Right atrium auricular region (tissue), 2 donors: ENCODE measurements at regions not wholly inside any gene's neighbourhood (a gene's known extent, or its start where the extent isn't known, plus 50 kb on each side); places are given as distances from the start of the nearest gene placed in this dataset.

Experiments
- DNase-seq: peaks from one replicate; pipeline ENCODE4 v3.0.0-alpha.2; 2019; ENCODE audit warnings: low spot score
- H3K27ac ChIP-seq, 2 donors: fragments of 200-600 bp; sonication (generic); 1 replicate in 1 of 2; 2 replicates in 1 of 2; pipeline ENCODE4 v1.5.1; 2016 to 2019
- H3K27me3 ChIP-seq, 2 donors: fragments of 200-600 bp; sonication (generic); one replicate each; pipeline versions ENCODE4 v1.5.1 to v1.6.0; 2017 to 2019
- H3K36me3 ChIP-seq: fragments of 200-600 bp; sonication (generic); one replicate; pipeline ENCODE4 v1.5.1; 2016
- H3K4me1 ChIP-seq, 2 donors: fragments of 200-600 bp; sonication (generic); one replicate each; pipeline versions ENCODE4 v1.5.1 to v1.6.0; 2017 to 2019
- H3K4me3 ChIP-seq, 2 donors: fragments of 200-600 bp; sonication (generic); 1 replicate in 1 of 2; 2 replicates in 1 of 2; pipeline ENCODE4 v1.5.1; 2017 to 2019; ENCODE audit warnings: mild to moderate bottlenecking in 1 of 2, moderate library complexity in 1 of 2
- H3K9me3 ChIP-seq, 2 donors: fragments of 200-600 bp; sonication (generic); one replicate each; pipeline ENCODE4 v1.5.1; 2019
- CTCF ChIP-seq, 2 donors: fragments of 200-600 bp; sonication (generic); IDR thresholded peaks; one replicate each; pipeline ENCODE4 v1.5.1; 2019; ENCODE audit warnings: antibody characterized with exemption in 2 of 2

GRCh38 chr5:33231935-33232334 is 208.8 kb upstream of the TARS1 start:
- DNase-seq: no peak
- no peaks in the 10 kb centered on the region for H3K36me3 ChIP-seq
- H3K4me1 ChIP-seq: no peaks in the 10 kb centered on the region
- TF ChIP-seq CTCF (IDR thresholded peaks at IDR 0.05): no peak
- no peak overlapping the region for H3K27ac ChIP-seq
- no peak overlapping the region for H3K4me3 ChIP-seq
- H3K9me3 ChIP-seq: no peaks in the 10 kb centered on the region
- H3K27me3 ChIP-seq: no peaks in the 10 kb centered on the region

- Histone ChIP-seq H3K4me1 (no peaks in the 10 kb centered on the region), H3K27me3 (no peaks in the 10 kb centered on the region), H3K36me3 (no peaks in the 10 kb centered on the region), H3K4me3 (no peak overlapping the region), H3K27ac (no peak overlapping the region), H3K9me3 (no peaks in the 10 kb centered on the region)
- DNase-seq: no peak
- TF ChIP-seq CTCF (IDR thresholded peaks at IDR 0.05): no peak
These were observed 207.8 kb upstream of the TARS1 start for GRCh38 chr5:33232731-33233505.

- Histone ChIP-seq H3K27me3 (no peaks in the 10 kb centered on the region), H3K4me3 (no peak overlapping the region), H3K4me1 (no peaks in the 10 kb centered on the region), H3K27ac (no peak overlapping the region), H3K9me3 (no peaks in the 10 kb centered on the region), H3K36me3 (no peaks in the 10 kb centered on the region)
- DNase-seq: no peak
- TF ChIP-seq CTCF (IDR thresholded peaks at IDR 0.05): no peak
These were observed 205.5 kb upstream of the TARS1 start for GRCh38 chr5:33235304-33235703.

GRCh38 chr5:33235824-33236223 is 204.9 kb upstream of the TARS1 start:
- H3K27me3 ChIP-seq: no peaks in the 10 kb centered on the region
- H3K36me3 ChIP-seq: no peaks in the 10 kb centered on the region
- H3K4me1 ChIP-seq: no peaks in the 10 kb centered on the region
- DNase-seq: no peak
- no peak overlapping the region for H3K27ac ChIP-seq
- H3K4me3 ChIP-seq: no peak overlapping the region
- H3K9me3 ChIP-seq: no peaks in the 10 kb centered on the region
- TF ChIP-seq CTCF (IDR thresholded peaks at IDR 0.05): no peak

- Histone ChIP-seq H3K9me3 (no peaks in the 10 kb centered on the region), H3K4me1 (no peaks in the 10 kb centered on the region), H3K4me3 (no peak overlapping the region), H3K36me3 (no peaks in the 10 kb centered on the region), H3K27ac (no peak overlapping the region), H3K27me3 (no peaks in the 10 kb centered on the region)
- no peak for TF ChIP-seq CTCF (IDR thresholded peaks at IDR 0.05)
- no peak for DNase-seq
These were observed 203.3 kb upstream of the TARS1 start for GRCh38 chr5:33237471-33237870.
